HepG2 (cell line): ENCODE measurements at regions not wholly inside any gene's neighbourhood (a gene's known extent, or its start where the extent isn't known, plus 50 kb on each side); places are given as distances from the start of the nearest gene placed in this dataset.

Experiments used
- ATAC-seq: fragments of 200-7000 bp; cut with Tn5 transposase; 3 replicates; pipeline ENCODE4 v1.9.1; 2020; ENCODE audit warnings: mild to moderate bottlenecking, moderate library complexity
- BruUV-seq: library from RNA; stranded (reverse); fragments of 400-500 nt; replicated peaks from 2 replicates; lab custom pipeline; 2021; lab: Mats Ljungman, UMichigan
- CTCF ChIA-PET: fragments of 300-600 bp; formaldehyde crosslinking; extraction: SDS; loops from one replicate; lab custom pipeline; 2021; ENCODE audit warnings: low total read pairs, inconsistent platforms, low intra/inter-chr PET ratio; lab: Yijun Ruan, JAX
- POLR2A ChIA-PET: fragments of 350-600 bp; sonication (Branson Sonifier 250); formaldehyde crosslinking; loops from one replicate; lab custom pipeline; 2020; ENCODE audit warnings: antibody characterized with exemption, inconsistent platforms; lab: Yijun Ruan, JAX
- DNase-seq: peaks from one replicate; pipeline ENCODE4 v3.0.0-alpha.2; 2015; ENCODE audit warnings: low spot score
- FAIRE-seq: peaks from 3 replicates; lab custom pipeline; 2011; peaks lifted over from hg19 to GRCh38; lab: Jason Lieb, UNC
- H2AFZ ChIP-seq: one replicate; pipeline ENCODE4 v1.6.1; 2011; ENCODE audit warnings: low read length, inconsistent platforms
- H3K27ac ChIP-seq: fragments of 300-600 bp; 3 replicates; pipeline ENCODE4 v1.8.0; 2011; ENCODE audit warnings: mixed run types, mild to moderate bottlenecking, mixed read lengths, low read length, inconsistent platforms; ENCODE audit not compliant: insufficient read depth; ENCODE audit errors: extremely low read length
- H3K27me3 ChIP-seq, 2 experiments: fragments of 200-600 bp in 1 of 2; 2 replicates in 1 of 2; 3 replicates in 1 of 2; pipeline versions ENCODE4 v1.6.0 to v1.8.0; 2011; ENCODE audit warnings: low read length in 2 of 2, mild to moderate bottlenecking in 2 of 2, moderate library complexity in 2 of 2, inconsistent platforms in 1 of 2; ENCODE audit not compliant: insufficient read depth in 2 of 2, control insufficient read depth in 1 of 2
- H3K36me3 ChIP-seq, 2 experiments: fragments of 200-600 bp in 1 of 2; replicated peaks in 1 of 2; 2 replicates in 1 of 2; 3 replicates in 1 of 2; pipeline versions ENCODE4 v1.5.1 to v1.8.0; 2011; ENCODE audit warnings: low read length in 2 of 2, inconsistent platforms in 1 of 2; ENCODE audit not compliant: insufficient read depth in 2 of 2, control insufficient read depth in 1 of 2
- H3K4me1 ChIP-seq: 2 replicates; pipeline ENCODE4 v1.5.1; 2012; ENCODE audit warnings: low read length, inconsistent platforms; ENCODE audit not compliant: insufficient read depth
- H3K4me2 ChIP-seq: 2 replicates; pipeline ENCODE4 v1.6.0; 2011; ENCODE audit warnings: low read depth, low read length, inconsistent platforms
- H3K4me3 ChIP-seq, 3 experiments: fragments of 200-600 bp in 1 of 3; sonication (generic), shearing (Covaris generic) in 1 of 3; replicated peaks in 1 of 3; 2 replicates each; pipeline ENCODE4 v1.5.1; 2011 to 2016; ENCODE audit warnings: low read length in 3 of 3, inconsistent platforms in 2 of 3, low read depth in 2 of 3, mild to moderate bottlenecking in 2 of 3, control low read depth in 1 of 3, mixed read lengths in 1 of 3; ENCODE audit not compliant: insufficient read depth in 1 of 3
- H3K79me2 ChIP-seq: one replicate; pipeline ENCODE4 v1.6.1; 2011; ENCODE audit warnings: low read length, inconsistent platforms; ENCODE audit not compliant: insufficient read depth
- H3K9ac ChIP-seq: 2 replicates; pipeline ENCODE4 v1.6.0; 2011; ENCODE audit warnings: mild to moderate bottlenecking, low read depth, low read length, inconsistent platforms; ENCODE audit not compliant: insufficient read depth
- H3K9me3 ChIP-seq: 2 replicates; pipeline ENCODE4 v1.5.1; 2012; ENCODE audit warnings: mild to moderate bottlenecking, low read length
- H4K20me1 ChIP-seq: 2 replicates; pipeline ENCODE4 v1.6.0; 2011; ENCODE audit warnings: inconsistent platforms, mild to moderate bottlenecking, low read length, moderate library complexity; ENCODE audit not compliant: insufficient read depth
- AKAP8 ChIP-seq: sonication (generic); formaldehyde crosslinking; IDR thresholded peaks from 2 replicates; pipeline ENCODE4 v1.5.1; 2020; ENCODE audit warnings: mild to moderate bottlenecking, missing genetic modification reagents
- ARNT2 ChIP-seq: sonication (generic); formaldehyde crosslinking; IDR thresholded peaks from 2 replicates; pipeline ENCODE4 v1.8.0; 2022; ENCODE audit warnings: mild to moderate bottlenecking, low read depth, missing genetic modification reagents, moderate library complexity
- ARNTL ChIP-seq: sonication (generic); formaldehyde crosslinking; IDR thresholded peaks from 2 replicates; pipeline ENCODE4 v1.4.0; 2020; ENCODE audit warnings: mild to moderate bottlenecking, missing genetic modification reagents
- ELK4 ChIP-seq: sonication (generic); formaldehyde crosslinking; IDR thresholded peaks from 2 replicates; pipeline ENCODE4 v1.9.0; 2021; ENCODE audit warnings: missing genetic modification reagents, borderline replicate concordance
- HOXA7 ChIP-seq: sonication (generic); formaldehyde crosslinking; IDR thresholded peaks from 2 replicates; pipeline ENCODE4 v1.8.1; 2022; ENCODE audit warnings: mild to moderate bottlenecking, missing genetic modification reagents, moderate library complexity
- IRF2 ChIP-seq: IDR thresholded peaks from 2 replicates; pipeline ENCODE4 v1.6.1; 2018; ENCODE audit warnings: missing genetic modification reagents, missing compliant biosample characterization
- MLXIP ChIP-seq: sonication (generic); formaldehyde crosslinking; IDR thresholded peaks from 2 replicates; pipeline ENCODE4 v1.9.0; 2021; ENCODE audit warnings: missing genetic modification reagents, borderline replicate concordance
- RARA ChIP-seq: IDR thresholded peaks from 2 replicates; pipeline ENCODE4 v1.6.1; 2016; ENCODE audit warnings: missing genetic modification reagents, missing compliant biosample characterization
- SALL2 ChIP-seq: sonication (generic); formaldehyde crosslinking; IDR thresholded peaks from 2 replicates; pipeline ENCODE4 v1.8.1; 2023; ENCODE audit warnings: mild to moderate bottlenecking, missing genetic modification reagents, inconsistent platforms
- SIN3B ChIP-seq: fragments of 150-350 bp; IDR thresholded peaks from 2 replicates; pipeline ENCODE4 v1.6.1; 2014; ENCODE audit warnings: low read length
- TERF1 ChIP-seq: sonication (generic); formaldehyde crosslinking; IDR thresholded peaks from 2 replicates; pipeline ENCODE4 v1.8.0; 2022; ENCODE audit warnings: mild to moderate bottlenecking, missing genetic modification reagents, moderate library complexity
- ZNF12 ChIP-seq: sonication (generic); formaldehyde crosslinking; IDR thresholded peaks from 2 replicates; pipeline ENCODE4 v1.5.0; 2020; ENCODE audit warnings: missing genetic modification reagents
- ZNF121 ChIP-seq: sonication (generic); formaldehyde crosslinking; IDR thresholded peaks from 2 replicates; pipeline ENCODE4 v1.5.0; 2020; ENCODE audit warnings: mild to moderate bottlenecking, missing genetic modification reagents
- ZNF572 ChIP-seq: sonication (generic); formaldehyde crosslinking; IDR thresholded peaks from 2 replicates; pipeline ENCODE4 v1.5.1; 2020; ENCODE audit warnings: mild to moderate bottlenecking, missing genetic modification reagents
- ZNF574 ChIP-seq: sonication (generic); formaldehyde crosslinking; IDR thresholded peaks from 2 replicates; pipeline ENCODE4 v1.4.0; 2020; ENCODE audit warnings: missing genetic modification reagents
- ZNF597 ChIP-seq: sonication (generic); formaldehyde crosslinking; IDR thresholded peaks from 2 replicates; pipeline ENCODE4 v1.5.0; 2020; ENCODE audit warnings: missing genetic modification reagents
- ZNF839 ChIP-seq: sonication (generic); formaldehyde crosslinking; IDR thresholded peaks from 2 replicates; pipeline ENCODE4 v1.4.0; 2020; ENCODE audit warnings: missing genetic modification reagents, mild to moderate bottlenecking, borderline replicate concordance
- WGBS: methylation state at CpG from one replicate; pipeline ENCODE4 v1.1.6; 2017; ENCODE audit warnings: low lambda C conversion rate; 5-methylcytosine and 5-hydroxymethylcytosine counted together
- in situ Hi-C: cut with HindIII; loops from 2 replicates; pipeline ENCODE4 v1.10.0; 2017; ENCODE audit warnings: low pct_unique_long_range_greater_than_20kb; ENCODE audit not compliant: extremely low pct_ligation_motif_present
- intact Hi-C: fragments of 100-400 bp; cut with micrococcal nuclease; formaldehyde crosslinking; loops from one replicate; pipeline ENCODE4 v1.10.0; 2022; ENCODE audit not compliant: unreplicated experiment

- 28% methylated on average over 6 of the region's 6 CpGs for WGBS
- H3K9me3 ChIP-seq: no peaks in the 10 kb centered on the region
- no TSS peak for BruUV-seq
- intact Hi-C loops (no loop called here), in situ Hi-C loops (no loop called here)
- POLR2A ChIA-PET: no interaction called here
- no peaks in the 10 kb centered on the region for H3K79me2 ChIP-seq
- H3K4me2 ChIP-seq: no peak overlapping the region
- DNase-seq: no peak
- no peak for FAIRE-seq
- TF ChIP-seq HOXA7 (CRISPR knock-in tag) (no peak), ZNF572 (no peak), SALL2 (CRISPR knock-in tag) (no peak), TERF1 (CRISPR knock-in tag) (no peak), ARNTL (CRISPR knock-in tag) (no peak), ZNF574 (CRISPR knock-in tag) (no peak), ZNF839 (no peak), ZNF12 (CRISPR knock-in tag) (no peak), RARA (no peak), ARNT2 (CRISPR knock-in tag) (no peak), ELK4 (no peak), AKAP8 (CRISPR knock-in tag) (no peak), ZNF597 (CRISPR knock-in tag) (no peak), IRF2 (CRISPR knock-in tag) (no peak), ZNF121 (no peak), MLXIP (no peak), SIN3B (no peak)
- no peak overlapping the region for H3K4me3 ChIP-seq
- H3K9ac ChIP-seq: no peak overlapping the region
- ATAC-seq: no peak
- H3K27me3 ChIP-seq: no peaks in the 10 kb centered on the region; a peak in 1 of 5 replicates
- no peaks in the 10 kb centered on the region for H3K36me3 ChIP-seq
- no peaks in the 10 kb centered on the region for H4K20me1 ChIP-seq
- H3K27ac ChIP-seq: no peak overlapping the region
- H2AFZ ChIP-seq: no peak overlapping the region
- CTCF ChIA-PET: no interaction called here
- no peaks in the 10 kb centered on the region for H3K4me1 ChIP-seq
Measured at GRCh38 chr2:118698564-118698963, 148.9 kb downstream of the EN1 start.
